Smooth muscle cell (in vitro differentiated cells): ENCODE measurements at regions not wholly inside any gene's neighbourhood (a gene's known extent, or its start where the extent isn't known, plus 50 kb on each side); places are given as distances from the start of the nearest gene placed in this dataset.

Source experiments
- DNase-seq: peaks from one replicate; lab custom pipeline; 2025; ENCODE audit not compliant: unreplicated experiment; lab: John Stamatoyannopoulos, UW
- H2AFZ ChIP-seq: fragments of 200-600 bp; sonication (generic); 2 replicates; pipeline ENCODE4 v1.6.0; 2016; ENCODE audit warnings: antibody characterized with exemption, low read depth, mild to moderate bottlenecking
- H3F3A ChIP-seq: fragments of 200-600 bp; sonication (generic); 2 replicates; pipeline ENCODE4 v1.6.0; 2017; ENCODE audit warnings: antibody characterized with exemption, low read depth
- H3K27ac ChIP-seq: fragments of 200-600 bp; sonication (generic); 2 replicates; pipeline ENCODE4 v1.5.1; 2016; ENCODE audit warnings: low read depth, mild to moderate bottlenecking
- H3K27me3 ChIP-seq: fragments of 200-600 bp; sonication (generic); 2 replicates; pipeline ENCODE4 v1.6.1; 2016; ENCODE audit warnings: low read depth, mild to moderate bottlenecking
- H3K36me3 ChIP-seq: fragments of 200-600 bp; sonication (generic); 2 replicates; pipeline ENCODE4 v1.5.1; 2016; ENCODE audit warnings: low read depth
- H3K4me1 ChIP-seq: fragments of 200-600 bp; sonication (generic); 2 replicates; pipeline ENCODE4 v1.5.1; 2016; ENCODE audit warnings: low read depth
- H3K4me2 ChIP-seq: fragments of 200-600 bp; sonication (generic); 2 replicates; pipeline ENCODE4 v1.6.0; 2016; ENCODE audit warnings: mild to moderate bottlenecking
- H3K4me3 ChIP-seq: fragments of 200-600 bp; sonication (generic); 2 replicates; pipeline ENCODE4 v1.5.1; 2016; ENCODE audit warnings: mild to moderate bottlenecking
- H3K79me2 ChIP-seq: fragments of 200-600 bp; sonication (generic); 2 replicates; pipeline ENCODE4 v1.6.0; 2016; ENCODE audit warnings: low read depth, mild to moderate bottlenecking
- H3K9ac ChIP-seq: fragments of 200-600 bp; sonication (generic); 2 replicates; pipeline ENCODE4 v1.6.0; 2016; ENCODE audit warnings: low read depth
- H3K9me3 ChIP-seq: fragments of 200-600 bp; sonication (generic); replicated peaks from 2 replicates; pipeline ENCODE4 v1.5.1; 2016; ENCODE audit warnings: low read depth
- H4K20me1 ChIP-seq: fragments of 200-600 bp; sonication (generic); 2 replicates; pipeline ENCODE4 v1.6.0; 2016; ENCODE audit warnings: low read depth
- CTCF ChIP-seq: fragments of 200-600 bp; sonication (generic); IDR thresholded peaks from 2 replicates; pipeline ENCODE4 v1.5.1; 2017; ENCODE audit warnings: borderline replicate concordance, mild to moderate bottlenecking, antibody characterized with exemption; ENCODE audit not compliant: insufficient read depth, poor library complexity, severe bottlenecking
- WGBS: methylation state at CpG from one replicate; pipeline ENCODE4 v1.1.7; 2016; ENCODE audit warnings: low lambda C conversion rate; 5-methylcytosine and 5-hydroxymethylcytosine counted together

DNA sequence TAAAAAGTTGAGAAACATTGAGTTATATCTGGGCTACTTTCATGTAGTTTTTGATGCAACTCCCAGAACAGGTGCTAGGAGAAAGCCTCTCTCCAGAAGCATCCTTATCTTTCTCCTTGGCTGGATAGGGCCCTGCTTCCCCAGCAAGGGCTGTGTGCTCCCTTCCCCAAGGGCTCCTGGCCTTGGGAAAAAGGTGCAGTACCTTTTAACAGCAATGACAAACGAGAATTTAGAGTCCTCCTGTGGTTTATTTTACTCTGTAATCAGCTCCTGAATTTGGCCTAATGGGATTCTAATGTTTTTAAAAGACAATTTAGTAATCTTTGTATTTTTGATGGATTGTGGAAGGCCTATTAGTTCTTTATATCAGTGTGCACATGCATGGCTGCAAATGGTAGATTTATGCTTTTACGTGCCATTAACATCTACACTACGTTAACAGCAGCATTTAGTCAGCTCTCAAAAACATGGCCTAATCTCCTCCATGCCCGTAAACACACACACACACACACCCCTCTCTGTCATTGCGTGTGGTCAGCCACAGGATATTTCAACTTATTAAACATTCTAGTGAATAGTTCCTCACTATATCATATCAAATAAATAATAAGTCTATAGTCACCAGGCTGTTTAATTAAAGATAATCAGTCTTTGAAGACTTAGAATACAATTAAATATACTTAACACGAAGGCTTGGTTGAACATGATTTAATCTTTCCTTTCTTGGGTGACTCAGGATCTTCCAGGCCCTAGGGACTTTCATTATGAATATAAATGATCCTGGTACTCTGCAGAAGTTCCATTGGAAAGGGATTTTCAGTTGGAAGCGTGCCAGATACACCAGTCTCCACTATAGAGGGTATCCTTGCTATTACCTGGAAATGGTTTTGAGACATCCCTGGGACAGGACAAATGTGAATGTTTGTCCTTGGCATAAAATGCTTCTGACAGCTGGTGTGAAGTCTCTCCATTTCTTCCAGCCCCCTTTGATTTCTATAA, 181.4 kb upstream of the PWP1 start:
- no peaks in the 10 kb centered on the region for H3K36me3 ChIP-seq
- no peaks in the 10 kb centered on the region for H3F3A ChIP-seq
- H3K27me3 ChIP-seq, result peaks cover 3% of the 10 kb centered on the region
- no peak overlapping the region for H3K9ac ChIP-seq
- no peak for DNase-seq
- TF ChIP-seq CTCF, result no peak
- H3K4me2 ChIP-seq, result no peak overlapping the region
- no peak overlapping the region for H2AFZ ChIP-seq
- no peaks in the 10 kb centered on the region for H4K20me1 ChIP-seq
- no peak overlapping the region for H3K27ac ChIP-seq
- H3K4me1 ChIP-seq, result no peaks in the 10 kb centered on the region
- no peak overlapping the region for H3K4me3 ChIP-seq
- WGBS, result 67% methylated on average over 7 of the region's 7 CpGs
- H3K79me2 ChIP-seq, result no peaks in the 10 kb centered on the region
- H3K9me3 ChIP-seq, result no peaks in the 10 kb centered on the region

- 92% methylated on average over 4 of the region's 4 CpGs for WGBS
- Histone ChIP-seq H3F3A (no peaks in the 10 kb centered on the region), H3K4me1 (no peaks in the 10 kb centered on the region), H3K27ac (no peak overlapping the region), H3K36me3 (no peaks in the 10 kb centered on the region), H4K20me1 (no peaks in the 10 kb centered on the region), H3K9me3 (no peaks in the 10 kb centered on the region), H3K9ac (no peak overlapping the region), H3K79me2 (no peaks in the 10 kb centered on the region), H3K4me2 (no peak overlapping the region), H3K4me3 (no peak overlapping the region), H3K27me3 (peaks cover 3% of the 10 kb centered on the region), H2AFZ (no peak overlapping the region)
- no peak for DNase-seq
- TF ChIP-seq CTCF, result no peak
These were observed 176.2 kb upstream of the PWP1 start for GRCh38 chr12:107509421-107509820.

- Histone ChIP-seq H3K27ac (no peak overlapping the region), H3K4me2 (no peak overlapping the region), H3K4me1 (no peaks in the 10 kb centered on the region), H3K27me3 (peaks cover 3% of the 10 kb centered on the region), H3K9ac (no peak overlapping the region), H3K4me3 (no peak overlapping the region), H2AFZ (no peak overlapping the region), H3K79me2 (no peaks in the 10 kb centered on the region), H3K9me3 (no peaks in the 10 kb centered on the region), H3K36me3 (no peaks in the 10 kb centered on the region), H4K20me1 (no peaks in the 10 kb centered on the region), H3F3A (no peaks in the 10 kb centered on the region)
- 84% methylated on average over 2 of the region's 2 CpGs for WGBS
- no peak for DNase-seq
- TF ChIP-seq CTCF, result no peak
These were observed 175.4 kb upstream of the PWP1 start for GRCh38 chr12:107510211-107510610.
